Stimulated activated CD4-positive, alpha-beta T cell treated with anti-CD3 and anti-CD28 coated beads, Interleukin-2, amount 100 ng/mL, for 48 hours (primary cell): ENCODE measurements at regions not wholly inside any gene's neighbourhood (a gene's known extent, or its start where the extent isn't known, plus 50 kb on each side); places are given as distances from the start of the nearest gene placed in this dataset.

Source experiments
- DNase-seq, 2 donors: peaks; one replicate each; pipeline ENCODE4 v3.0.0-alpha.2; 2020

- no peak for DNase-seq
Measured at GRCh38 chr20:22403632-22404361, 180.6 kb downstream of the FOXA2 start.

GRCh38 chr20:22403022-22403631 lies 181.2 kb downstream of the FOXA2 start:
- no peak for DNase-seq

GRCh38 chr20:22402550-22402949 lies 181.8 kb downstream of the FOXA2 start:
- DNase-seq = no peak

GRCh38 chr20:22400440-22400839 lies 183.9 kb downstream of the FOXA2 start:
- DNase-seq = no peak

- no peak for DNase-seq
Measured at GRCh38 chr20:22394583-22394982, 189.8 kb downstream of the FOXA2 start.

- DNase-seq = no peak
Measured at GRCh38 chr20:22390543-22390903, 193.8 kb downstream of the FOXA2 start.

GRCh38 chr20:22389836-22390542 lies 194.4 kb downstream of the FOXA2 start:
- no peak for DNase-seq

GRCh38 chr20:22387452-22387851 lies 196.9 kb downstream of the FOXA2 start:
- DNase-seq = no peak

- no peak for DNase-seq
Measured at GRCh38 chr20:22386306-22386623, 198.1 kb downstream of the FOXA2 start.

GRCh38 chr20:22385602-22386305 lies 198.6 kb downstream of the FOXA2 start:
- no peak for DNase-seq

- no peak for DNase-seq
Measured at GRCh38 chr20:22384978-22385377, 199.4 kb downstream of the FOXA2 start.

GRCh38 chr20:22383156-22383555 lies 201.2 kb downstream of the FOXA2 start:
- no peak for DNase-seq

- no peak for DNase-seq
Measured at GRCh38 chr20:22382742-22383141, 201.6 kb downstream of the FOXA2 start.

GRCh38 chr20:22381812-22382416 lies 202.5 kb downstream of the FOXA2 start:
- no peak for DNase-seq

GRCh38 chr20:22379472-22379871 lies 204.9 kb downstream of the FOXA2 start:
- DNase-seq = no peak

- no peak for DNase-seq
Measured at GRCh38 chr20:22374678-22375590, 209.4 kb downstream of the FOXA2 start.

- DNase-seq = no peak
Measured at GRCh38 chr20:22374066-22374465, 210.3 kb downstream of the FOXA2 start.

GRCh38 chr20:22373164-22373895 lies 211.0 kb downstream of the FOXA2 start:
- DNase-seq = no peak

GRCh38 chr20:22371843-22372242 lies 212.5 kb downstream of the FOXA2 start:
- DNase-seq = no peak

- DNase-seq = no peak
Measured at GRCh38 chr20:22370137-22370536, 214.2 kb downstream of the FOXA2 start.

GRCh38 chr20:22369100-22369499 lies 215.3 kb downstream of the FOXA2 start:
- DNase-seq = no peak
